GM23338 (cell line): ENCODE measurements at regions not wholly inside any gene's neighbourhood (a gene's known extent, or its start where the extent isn't known, plus 50 kb on each side); places are given as distances from the start of the nearest gene placed in this dataset.

Source experiments
- ATAC-seq: fragments of 200-7000 bp; cut with Tn5 transposase; 3 replicates; pipeline ENCODE4 v1.9.1; 2020
- DNase-seq: peaks from one replicate; pipeline ENCODE4 v3.0.0-alpha.2; 2015; ENCODE audit warnings: low spot score
- H2AFZ ChIP-seq: fragments of 200-600 bp; sonication (generic); 2 replicates; pipeline ENCODE4 v1.8.0; 2016; ENCODE audit warnings: antibody characterized with exemption, mild to moderate bottlenecking, moderate library complexity
- H3F3A ChIP-seq: fragments of 200-600 bp; sonication (generic); replicated peaks from 2 replicates; pipeline ENCODE4 v1.8.0; 2017; ENCODE audit warnings: antibody characterized with exemption, mixed run types, low read depth
- H3K27ac ChIP-seq: fragments of 200-600 bp; sonication (generic); 2 replicates; pipeline ENCODE4 v1.6.1; 2016; ENCODE audit warnings: low read depth
- H3K27me3 ChIP-seq: fragments of 200-600 bp; sonication (generic); 2 replicates; pipeline ENCODE4 v1.8.0; 2016; ENCODE audit warnings: mild to moderate bottlenecking, mixed run types, moderate library complexity; ENCODE audit not compliant: insufficient read depth
- H3K36me3 ChIP-seq: fragments of 200-600 bp; sonication (generic); 2 replicates; pipeline ENCODE4 v1.8.0; 2016; ENCODE audit warnings: mild to moderate bottlenecking; ENCODE audit not compliant: insufficient read depth
- H3K4me1 ChIP-seq: fragments of 200-600 bp; sonication (generic); 2 replicates; pipeline ENCODE4 v1.8.0; 2016; ENCODE audit warnings: mild to moderate bottlenecking, moderate library complexity; ENCODE audit not compliant: insufficient read depth
- H3K4me2 ChIP-seq: fragments of 200-600 bp; sonication (generic); 2 replicates; pipeline ENCODE4 v1.7.1; 2017; ENCODE audit warnings: mixed run types
- H3K4me3 ChIP-seq: fragments of 200-600 bp; sonication (generic); 2 replicates; pipeline ENCODE4 v1.6.1; 2016; ENCODE audit warnings: mixed run types
- H3K79me2 ChIP-seq: fragments of 200-600 bp; sonication (generic); replicated peaks from 2 replicates; pipeline ENCODE4 v1.8.0; 2017; ENCODE audit warnings: mild to moderate bottlenecking; ENCODE audit not compliant: insufficient read depth
- H3K9me2 ChIP-seq: fragments of 200-600 bp; sonication (generic); 2 replicates; pipeline ENCODE4 v1.8.0; 2017; ENCODE audit not compliant: insufficient read depth
- H4K20me1 ChIP-seq: fragments of 200-600 bp; sonication (generic); replicated peaks from 2 replicates; pipeline ENCODE4 v1.8.0; 2017; ENCODE audit warnings: mild to moderate bottlenecking; ENCODE audit not compliant: insufficient read depth
- H3K27ac Mint-ChIP-seq: 2 replicates; pipeline ENCODE4 v1.8.0; 2020; ENCODE audit warnings: inconsistent platforms, mild to moderate bottlenecking, moderate library complexity, mixed read lengths
- H3K27me3 Mint-ChIP-seq: 3 replicates; pipeline ENCODE4 v1.8.0; 2022; ENCODE audit warnings: low read depth, mild to moderate bottlenecking, moderate library complexity, mixed read lengths, inconsistent platforms; ENCODE audit not compliant: insufficient read depth, poor library complexity
- H3K36me3 Mint-ChIP-seq: 3 replicates; pipeline ENCODE4 v1.8.0; 2021; ENCODE audit warnings: low read depth, mild to moderate bottlenecking, inconsistent platforms, moderate library complexity, mixed read lengths
- H3K4me1 Mint-ChIP-seq: 3 replicates; pipeline ENCODE4 v1.8.0; 2020; ENCODE audit warnings: mild to moderate bottlenecking, inconsistent platforms, mixed read lengths
- H3K4me3 Mint-ChIP-seq: 3 replicates; pipeline ENCODE4 v1.8.0; 2021; ENCODE audit warnings: moderate library complexity, mild to moderate bottlenecking, inconsistent platforms, mixed read lengths
- H3K9me3 Mint-ChIP-seq: 3 replicates; pipeline ENCODE4 v1.8.0; 2020; ENCODE audit warnings: moderate library complexity, mild to moderate bottlenecking, inconsistent platforms, mixed read lengths
- CTCF ChIP-seq, 2 experiments: fragments of 200-600 bp in 1 of 2; sonication (generic) in 1 of 2; conservative IDR thresholded peaks; 2 replicates each; pipeline versions ENCODE4 v1.5.1 to v1.6.1; 2016 to 2017; ENCODE audit warnings: antibody characterized with exemption in 2 of 2, low read depth in 2 of 2, mild to moderate bottlenecking in 2 of 2, moderate library complexity in 1 of 2
- ETS1 ChIP-seq: IDR thresholded peaks from 2 replicates; pipeline ENCODE4 v1.6.1; 2016; ENCODE audit warnings: antibody characterized with exemption
- EZH2 ChIP-seq: fragments of 200-600 bp; sonication (generic); IDR thresholded peaks from one replicate; pipeline ENCODE4 v1.8.0; 2017; ENCODE audit warnings: antibody characterized with exemption, mild to moderate bottlenecking, low read depth; ENCODE audit not compliant: unreplicated experiment
- JUNB ChIP-seq: IDR thresholded peaks from one replicate; pipeline ENCODE4 v1.6.1; 2016; ENCODE audit warnings: antibody characterized with exemption; ENCODE audit not compliant: unreplicated experiment
- NANOG ChIP-seq: IDR thresholded peaks from 2 replicates; pipeline ENCODE4 v1.6.1; 2016; ENCODE audit warnings: antibody characterized with exemption, borderline replicate concordance
- REST ChIP-seq: IDR thresholded peaks from one replicate; pipeline ENCODE4 v1.6.1; 2018; ENCODE audit warnings: antibody characterized with exemption; ENCODE audit not compliant: unreplicated experiment
- ZNF114 ChIP-seq: fragments of 250-450 bp; sonication (Bioruptor Pico); IDR thresholded peaks from 2 replicates; pipeline ENCODE4 v1.5.0; 2020; ENCODE audit warnings: mild to moderate bottlenecking, moderate library complexity
- ZNF462 ChIP-seq: fragments of 250-450 bp; sonication (Bioruptor Pico); IDR thresholded peaks from 2 replicates; pipeline ENCODE4 v1.5.0; 2020; ENCODE audit warnings: mild to moderate bottlenecking, moderate library complexity

GRCh38 chr2:163428187-163428586 lies 307.6 kb downstream of the FIGN start (continued):
- TF ChIP-seq ETS1 = no peak

- no peaks in the 10 kb centered on the region for H3K27me3 Mint-ChIP-seq
- H3K9me3 Mint-ChIP-seq = no peaks in the 10 kb centered on the region
- H3K27ac Mint-ChIP-seq = no peak overlapping the region
Observed at GRCh38 chr2:163420604-163421003, 315.2 kb downstream of the FIGN start.

More at GRCh38 chr2:163420604-163421003, 315.2 kb downstream of the FIGN start:
- H4K20me1 ChIP-seq = no peaks in the 10 kb centered on the region
- H3K36me3 ChIP-seq = no peaks in the 10 kb centered on the region
- no peak overlapping the region for H3K4me3 ChIP-seq
- H3K4me1 ChIP-seq = no peaks in the 10 kb centered on the region
- no peaks in the 10 kb centered on the region for H3K9me2 ChIP-seq
- H3K4me2 ChIP-seq = no peak overlapping the region
- no peaks in the 10 kb centered on the region for H3F3A ChIP-seq
- no peak overlapping the region for H3K27ac ChIP-seq
- ATAC-seq (no peak), DNase-seq (no peak)
- no peaks in the 10 kb centered on the region for H3K27me3 ChIP-seq
- Mint-ChIP-seq H3K36me3 (no peaks in the 10 kb centered on the region), H3K4me1 (peaks cover 7% of the 10 kb centered on the region; the same call in 2 of the 3 replicates), H3K4me3 (no peak overlapping the region)
- no peaks in the 10 kb centered on the region for H3K79me2 ChIP-seq
- TF ChIP-seq ZNF114 (CRISPR knock-in tag) (no peak), REST (no peak), NANOG (no peak), CTCF (conservative IDR thresholded peaks at IDR 0.05; ENCODE audit: low read depth in 2 of 2) (no peak), ETS1 (no peak), EZH2 (no peak), ZNF462 (CRISPR knock-in tag) (no peak), JUNB (no peak)
- no peak overlapping the region for H2AFZ ChIP-seq
